NCI-H82 treated with DMSO at 0.1 percent for 48 hours (cell line): ENCODE measurements at regions not wholly inside any gene's neighbourhood (a gene's known extent, or its start where the extent isn't known, plus 50 kb on each side); places are given as distances from the start of the nearest gene placed in this dataset.

Experiments used
- DNase-seq: peaks from one replicate; lab custom pipeline; 2025; ENCODE audit not compliant: unreplicated experiment; lab: John Stamatoyannopoulos, UW

- DNase-seq: no peak
Observed at GRCh38 chr15:85941186-85941855, 138.3 kb upstream of the AGBL1 start.

GRCh38 chr15:85942632-85943031 is 137.0 kb upstream of the AGBL1 start:
- DNase-seq: no peak

- DNase-seq: no peak
Observed at GRCh38 chr15:85943151-85943550, 136.5 kb upstream of the AGBL1 start.

GRCh38 chr15:85943791-85944190 is 135.9 kb upstream of the AGBL1 start:
- no peak for DNase-seq

- peak; percentile 96 for DNase-seq
Observed at GRCh38 chr15:85947021-85947420, 132.7 kb upstream of the AGBL1 start.

GRCh38 chr15:85947936-85948335 is 131.7 kb upstream of the AGBL1 start:
- DNase-seq: no peak

- DNase-seq: no peak
Observed at GRCh38 chr15:85950101-85950500, 129.6 kb upstream of the AGBL1 start.

- DNase-seq: no peak
Observed at GRCh38 chr15:85954586-85954985, 125.1 kb upstream of the AGBL1 start.

- DNase-seq: no peak
Observed at GRCh38 chr15:85955501-85956391, 123.9 kb upstream of the AGBL1 start.

- DNase-seq: no peak
Observed at GRCh38 chr15:85956532-85957275, 123.0 kb upstream of the AGBL1 start.

GRCh38 chr15:85959611-85960010 is 120.1 kb upstream of the AGBL1 start:
- no peak for DNase-seq

- DNase-seq: no peak
Observed at GRCh38 chr15:85960381-85960780, 119.3 kb upstream of the AGBL1 start.

- DNase-seq: no peak
Observed at GRCh38 chr15:85961821-85962220, 117.8 kb upstream of the AGBL1 start.

GRCh38 chr15:85963262-85963760 is 116.4 kb upstream of the AGBL1 start:
- DNase-seq: no peak

GRCh38 chr15:85964471-85964870 is 115.2 kb upstream of the AGBL1 start:
- no peak for DNase-seq

GRCh38 chr15:85967553-85967952 is 112.1 kb upstream of the AGBL1 start:
- DNase-seq: no peak

- no peak for DNase-seq
Observed at GRCh38 chr15:85972805-85973540, 106.7 kb upstream of the AGBL1 start.

GRCh38 chr15:85973584-85974347 is 105.9 kb upstream of the AGBL1 start:
- peak; percentile 49 for DNase-seq

GRCh38 chr15:85974348-85974705 is 105.3 kb upstream of the AGBL1 start:
- no peak for DNase-seq

GRCh38 chr15:85974742-85975141 is 104.9 kb upstream of the AGBL1 start:
- no peak for DNase-seq
